Psoas muscle (tissue), 7 donors: ENCODE measurements at regions not wholly inside any gene's neighbourhood (a gene's known extent, or its start where the extent isn't known, plus 50 kb on each side); places are given as distances from the start of the nearest gene placed in this dataset.

Experiments
- ATAC-seq, 4 donors: fragments of 200-7000 bp; cut with Tn5 transposase; one replicate each; pipeline ENCODE4 v1.9.1; 2020; ENCODE audit warnings: moderate library complexity in 3 of 4, mild to moderate bottlenecking in 2 of 4
- DNase-seq, 2 donors: peaks; one replicate each; pipeline ENCODE4 v3.0.0-alpha.2; 2020
- H3K27ac ChIP-seq: fragments of 200-600 bp; one replicate; pipeline ENCODE4 v1.8.0; 2022
- H3K27me3 ChIP-seq, 3 donors: fragments of 200-600 bp in 1 of 3; one replicate each; pipeline versions ENCODE4 v1.6.1 to v1.8.0; 2013 to 2022; ENCODE audit warnings: low read length in 2 of 3, mild to moderate bottlenecking in 2 of 3, moderate library complexity in 1 of 3; ENCODE audit not compliant: insufficient read depth in 3 of 3
- H3K36me3 ChIP-seq, 2 donors: fragments of 200-600 bp in 1 of 2; one replicate each; pipeline versions ENCODE4 v1.6.1 to v1.8.0; 2013 to 2022; ENCODE audit warnings: low read depth in 1 of 2, mild to moderate bottlenecking in 1 of 2, moderate library complexity in 1 of 2; ENCODE audit not compliant: insufficient read depth in 1 of 2
- H3K4me1 ChIP-seq: fragments of 200-600 bp; one replicate; pipeline ENCODE4 v1.8.0; 2022
- H3K4me3 ChIP-seq: fragments of 200-600 bp; one replicate; pipeline ENCODE4 v1.8.0; 2022; ENCODE audit warnings: mild to moderate bottlenecking
- H3K9me3 ChIP-seq: fragments of 200-600 bp; one replicate; pipeline ENCODE4 v1.8.0; 2022
- WGBS, 3 donors: extraction: QIAGEN DNeasy Blood & Tissue Kit; methylation state at CpG; one replicate each; pipeline versions ENCODE4 v1.1.6 to v1.1.7; 2013; 5-methylcytosine and 5-hydroxymethylcytosine counted together
- intact Hi-C, 2 donors: fragments of 100-400 bp; cut with DNase I; formaldehyde crosslinking; loops; one replicate each; pipeline versions ENCODE4 v1.11.0 to v1.14.2; 2022
- TF ChIP-seq, protein P1 (sequence below): fragments of 200-600 bp; IDR thresholded peaks from one replicate; pipeline ENCODE4 v1.8.0; 2022; ENCODE audit warnings: antibody characterized with exemption
- donor health status: healthy with polysubstance abuse.
- donor health status: DM: no; HTN: no; CAD: no; lungs with moderate emphysema.
- donor health status: Bipolar disorder and iron deficiency.
- donor health status: healthy.
- donor health status: DM: yes; HTN: yes; CAD: no.
- donor health status: DM: no; HTN: no; CAD: no.
- donor health status: DM: yes; HTN: yes; CAD: no.

GRCh38 chr12:124406043-124406442 lies 111.2 kb downstream of the RFLNA start:
- DNase-seq, result no peak
- whole genome bisulfite sequencing, 3 donors, result 89 to 93% (median 92%) methylated on average over 10 of the region's 10 CpGs
- Histone ChIP-seq H3K27me3 (no peaks in the 10 kb centered on the region), H3K4me1 (peaks cover 41% of the 10 kb centered on the region), H3K36me3 (peaks cover 0 to 17% of the 10 kb centered on the region in 2 donors), H3K9me3 (no peaks in the 10 kb centered on the region), H3K27ac (no peak overlapping the region), H3K4me3 (no peak overlapping the region)
- TF ChIP-seq, protein P1, sequence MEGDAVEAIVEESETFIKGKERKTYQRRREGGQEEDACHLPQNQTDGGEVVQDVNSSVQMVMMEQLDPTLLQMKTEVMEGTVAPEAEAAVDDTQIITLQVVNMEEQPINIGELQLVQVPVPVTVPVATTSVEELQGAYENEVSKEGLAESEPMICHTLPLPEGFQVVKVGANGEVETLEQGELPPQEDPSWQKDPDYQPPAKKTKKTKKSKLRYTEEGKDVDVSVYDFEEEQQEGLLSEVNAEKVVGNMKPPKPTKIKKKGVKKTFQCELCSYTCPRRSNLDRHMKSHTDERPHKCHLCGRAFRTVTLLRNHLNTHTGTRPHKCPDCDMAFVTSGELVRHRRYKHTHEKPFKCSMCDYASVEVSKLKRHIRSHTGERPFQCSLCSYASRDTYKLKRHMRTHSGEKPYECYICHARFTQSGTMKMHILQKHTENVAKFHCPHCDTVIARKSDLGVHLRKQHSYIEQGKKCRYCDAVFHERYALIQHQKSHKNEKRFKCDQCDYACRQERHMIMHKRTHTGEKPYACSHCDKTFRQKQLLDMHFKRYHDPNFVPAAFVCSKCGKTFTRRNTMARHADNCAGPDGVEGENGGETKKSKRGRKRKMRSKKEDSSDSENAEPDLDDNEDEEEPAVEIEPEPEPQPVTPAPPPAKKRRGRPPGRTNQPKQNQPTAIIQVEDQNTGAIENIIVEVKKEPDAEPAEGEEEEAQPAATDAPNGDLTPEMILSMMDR, result no peak
- intact Hi-C loops, result no loop called here
- ATAC-seq, result no peak

GRCh38 chr12:124405592-124405991 lies 110.7 kb downstream of the RFLNA start:
- intact Hi-C loops, result no loop called here
- no peak for DNase-seq
- H3K36me3 ChIP-seq, result peaks cover 0 to 22% of the 10 kb centered on the region in 2 donors

DNA sequence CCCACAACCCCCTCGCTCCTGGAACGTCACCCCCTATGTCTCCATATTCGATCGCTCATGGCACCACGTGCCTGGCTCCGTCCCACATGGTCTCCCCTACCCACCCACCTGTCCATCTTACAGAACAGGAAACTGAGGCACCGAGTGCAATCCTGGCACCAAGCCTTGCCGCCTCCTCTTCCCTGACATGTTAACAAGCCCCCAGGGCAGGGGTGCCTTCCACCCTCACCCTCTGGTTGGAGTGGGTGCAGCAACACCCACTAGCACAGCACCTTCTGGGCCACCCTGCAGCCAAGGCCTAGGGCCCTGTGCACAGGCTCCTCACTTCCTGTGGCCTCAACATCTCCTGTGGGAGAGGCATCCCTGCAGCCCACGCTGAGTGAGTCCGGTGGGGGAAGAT lies 110.3 kb downstream of the RFLNA start:
- TF ChIP-seq, protein P1, result no peak
- Histone ChIP-seq H3K27ac (no peak overlapping the region), H3K27me3 (no peaks in the 10 kb centered on the region), H3K36me3 (peaks cover 0 to 26% of the 10 kb centered on the region in 2 donors), H3K4me3 (no peak overlapping the region), H3K4me1 (peaks cover 33% of the 10 kb centered on the region), H3K9me3 (no peaks in the 10 kb centered on the region)
- intact Hi-C loops, result no loop called here
- DNase-seq (no peak), ATAC-seq (no peak)
- 81 to 90% (median 87%) methylated on average over 10 of the region's 10 CpGs for WGBS, 3 donors

More at GRCh38 chr12:124405592-124405991, 110.7 kb downstream of the RFLNA start:
- H3K4me1 ChIP-seq, result peaks cover 36% of the 10 kb centered on the region
- H3K27me3 ChIP-seq, result no peaks in the 10 kb centered on the region
- H3K27ac ChIP-seq, result no peak overlapping the region
- no peak for ATAC-seq
- H3K4me3 ChIP-seq, result no peak overlapping the region
- 77 to 88% (median 82%) methylated on average over 15 of the region's 15 CpGs for WGBS, 3 donors
- TF ChIP-seq, protein P1, result no peak
- H3K9me3 ChIP-seq, result no peaks in the 10 kb centered on the region

DNA sequence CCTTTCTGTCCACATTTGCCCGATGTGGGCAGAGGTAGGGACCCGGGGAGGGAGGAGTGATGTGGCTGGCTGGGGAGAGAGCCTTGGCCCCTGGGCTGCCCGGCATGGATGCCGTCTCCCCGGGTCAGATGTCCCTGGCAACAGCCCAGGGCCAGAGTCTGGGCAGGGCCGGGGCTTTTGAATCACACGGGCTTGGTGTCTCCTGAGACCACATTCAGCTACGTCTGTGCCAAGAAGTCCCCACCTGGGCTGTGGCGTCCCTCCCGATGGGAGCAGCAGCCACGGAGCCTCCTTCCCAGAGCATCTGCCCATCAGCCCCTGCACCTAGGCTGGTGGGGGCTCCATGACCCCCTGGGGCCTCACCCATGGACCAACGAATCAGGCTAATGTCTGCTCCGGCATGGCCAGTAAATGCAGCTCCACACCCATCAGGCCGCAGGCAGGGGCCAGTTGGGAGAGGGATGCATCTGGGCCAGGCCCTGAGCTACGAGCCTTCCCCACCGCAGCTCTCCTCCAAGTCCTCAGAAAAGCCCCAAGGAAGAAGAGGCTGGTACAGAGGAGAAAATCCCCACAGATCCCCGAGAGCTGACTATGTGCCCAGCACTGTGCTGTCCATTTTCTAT lies 109.4 kb downstream of the RFLNA start:
- H3K4me1 ChIP-seq, result peaks cover 35% of the 10 kb centered on the region
- TF ChIP-seq, protein P1, result no peak
- H3K9me3 ChIP-seq, result no peaks in the 10 kb centered on the region
- 21 to 31% (median 25%) methylated on average over 14 to 17 of the region's 17 CpGs for WGBS, 3 donors
- no peak overlapping the region for H3K27ac ChIP-seq
- DNase-seq (peak; percentile 77 to 88), ATAC-seq (peak; percentile 69 to 88 (median 75))
- H3K4me3 ChIP-seq, result no peak overlapping the region
- intact Hi-C loops, result no loop called here
- no peaks in the 10 kb centered on the region for H3K27me3 ChIP-seq
- H3K36me3 ChIP-seq, result peaks cover 0 to 30% of the 10 kb centered on the region in 2 donors

DNA sequence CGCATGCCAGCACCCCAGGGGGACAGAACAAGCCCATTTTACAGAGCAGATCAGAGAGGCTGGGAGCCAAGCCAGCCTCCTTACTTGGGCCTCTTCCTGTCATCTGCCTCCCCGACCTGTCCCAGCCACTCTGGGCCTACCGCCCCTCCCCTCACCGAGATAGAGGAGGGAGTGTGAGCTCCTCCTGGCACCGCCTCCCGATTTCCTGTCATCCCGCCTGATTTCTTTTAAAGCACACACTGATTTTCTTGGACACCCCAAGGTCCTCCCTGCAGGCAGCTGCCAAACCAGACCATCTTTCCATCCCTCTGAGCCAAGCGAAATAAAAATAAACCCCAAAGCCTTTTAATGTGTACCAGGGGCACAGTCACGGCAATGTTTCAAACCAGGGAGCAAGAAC lies 108.4 kb downstream of the RFLNA start:
- intact Hi-C loops, result no loop called here
- no peak overlapping the region for H3K4me3 ChIP-seq
- peak; percentile 69 to 71 for DNase-seq
- 21 to 26% (median 24%) methylated on average over 9 of the region's 9 CpGs for WGBS, 3 donors
- peak in 1 of 4 donors; percentile 8 for ATAC-seq
- no peak overlapping the region for H3K27ac ChIP-seq
- no peaks in the 10 kb centered on the region for H3K9me3 ChIP-seq
- TF ChIP-seq, protein P1, result no peak
- H3K4me1 ChIP-seq, result peaks cover 45% of the 10 kb centered on the region
- no peaks in the 10 kb centered on the region for H3K27me3 ChIP-seq
- peaks cover 0 to 27% of the 10 kb centered on the region in 2 donors for H3K36me3 ChIP-seq
